Activated naive CD4-positive, alpha-beta T cell treated with anti-CD3 and anti-CD28 coated beads, Interleukin-2, amount 50 U/mL, for 24 hours (primary cell): ENCODE measurements at regions not wholly inside any gene's neighbourhood (a gene's known extent, or its start where the extent isn't known, plus 50 kb on each side); places are given as distances from the start of the nearest gene placed in this dataset.

Experiments
- H3K27ac Mint-ChIP-seq: one replicate; pipeline ENCODE4 v1.8.0; 2021; ENCODE audit warnings: mild to moderate bottlenecking, mixed read lengths
- H3K27me3 Mint-ChIP-seq: one replicate; pipeline ENCODE4 v1.8.0; 2021; ENCODE audit warnings: mixed read lengths
- H3K36me3 Mint-ChIP-seq: one replicate; pipeline ENCODE4 v1.8.0; 2021; ENCODE audit warnings: mixed read lengths
- H3K4me1 Mint-ChIP-seq: one replicate; pipeline ENCODE4 v1.8.0; 2021; ENCODE audit warnings: mixed read lengths
- H3K4me3 Mint-ChIP-seq: one replicate; pipeline ENCODE4 v1.8.0; 2021; ENCODE audit warnings: mild to moderate bottlenecking, mixed read lengths
- H3K9me3 Mint-ChIP-seq: one replicate; pipeline ENCODE4 v1.8.0; 2021; ENCODE audit warnings: mixed read lengths

- no peak overlapping the region for H3K27ac Mint-ChIP-seq
- peaks cover 9% of the 10 kb centered on the region for H3K9me3 Mint-ChIP-seq
- peaks cover 2% of the 10 kb centered on the region for H3K36me3 Mint-ChIP-seq
- H3K4me1 Mint-ChIP-seq, result no peaks in the 10 kb centered on the region
- H3K4me3 Mint-ChIP-seq, result no peak overlapping the region
- H3K27me3 Mint-ChIP-seq, result no peaks in the 10 kb centered on the region
Measured at GRCh38 chr21:14846621-14847020, 218.2 kb downstream of the NRIP1 start.

GRCh38 chr21:14844001-14844400 lies 220.8 kb downstream of the NRIP1 start:
- no peaks in the 10 kb centered on the region for H3K4me1 Mint-ChIP-seq
- H3K36me3 Mint-ChIP-seq, result peaks cover 2% of the 10 kb centered on the region
- H3K4me3 Mint-ChIP-seq, result no peak overlapping the region
- no peaks in the 10 kb centered on the region for H3K27me3 Mint-ChIP-seq
- H3K27ac Mint-ChIP-seq, result no peak overlapping the region
- peaks cover 9% of the 10 kb centered on the region for H3K9me3 Mint-ChIP-seq

GRCh38 chr21:14842601-14843000 lies 222.2 kb downstream of the NRIP1 start:
- peaks cover 9% of the 10 kb centered on the region for H3K9me3 Mint-ChIP-seq
- H3K4me3 Mint-ChIP-seq, result no peak overlapping the region
- H3K36me3 Mint-ChIP-seq, result peaks cover 2% of the 10 kb centered on the region
- H3K27me3 Mint-ChIP-seq, result no peaks in the 10 kb centered on the region
- H3K27ac Mint-ChIP-seq, result no peak overlapping the region
- no peaks in the 10 kb centered on the region for H3K4me1 Mint-ChIP-seq

GRCh38 chr21:14841511-14842472 lies 223.0 kb downstream of the NRIP1 start:
- Mint-ChIP-seq H3K27me3 (no peaks in the 10 kb centered on the region), H3K4me3 (no peak overlapping the region), H3K4me1 (no peaks in the 10 kb centered on the region), H3K9me3 (peaks cover 9% of the 10 kb centered on the region), H3K27ac (no peak overlapping the region), H3K36me3 (peaks cover 2% of the 10 kb centered on the region)

- no peaks in the 10 kb centered on the region for H3K27me3 Mint-ChIP-seq
- no peak overlapping the region for H3K27ac Mint-ChIP-seq
- no peaks in the 10 kb centered on the region for H3K9me3 Mint-ChIP-seq
- no peaks in the 10 kb centered on the region for H3K4me1 Mint-ChIP-seq
- H3K4me3 Mint-ChIP-seq, result no peak overlapping the region
- no peaks in the 10 kb centered on the region for H3K36me3 Mint-ChIP-seq
Measured at GRCh38 chr21:14838400-14838799, 226.4 kb downstream of the NRIP1 start.

GRCh38 chr21:14836950-14837349 lies 227.8 kb downstream of the NRIP1 start:
- no peak overlapping the region for H3K4me3 Mint-ChIP-seq
- no peaks in the 10 kb centered on the region for H3K4me1 Mint-ChIP-seq
- no peaks in the 10 kb centered on the region for H3K36me3 Mint-ChIP-seq
- no peaks in the 10 kb centered on the region for H3K27me3 Mint-ChIP-seq
- H3K9me3 Mint-ChIP-seq, result no peaks in the 10 kb centered on the region
- no peak overlapping the region for H3K27ac Mint-ChIP-seq

GRCh38 chr21:14833666-14834351 lies 231.0 kb downstream of the NRIP1 start:
- no peaks in the 10 kb centered on the region for H3K4me1 Mint-ChIP-seq
- no peak overlapping the region for H3K4me3 Mint-ChIP-seq
- no peaks in the 10 kb centered on the region for H3K9me3 Mint-ChIP-seq
- no peak overlapping the region for H3K27ac Mint-ChIP-seq
- H3K36me3 Mint-ChIP-seq, result no peaks in the 10 kb centered on the region
- no peaks in the 10 kb centered on the region for H3K27me3 Mint-ChIP-seq

GRCh38 chr21:14833241-14833640 lies 231.6 kb downstream of the NRIP1 start:
- Mint-ChIP-seq H3K36me3 (no peaks in the 10 kb centered on the region), H3K27me3 (no peaks in the 10 kb centered on the region), H3K27ac (no peak overlapping the region), H3K9me3 (no peaks in the 10 kb centered on the region), H3K4me1 (no peaks in the 10 kb centered on the region), H3K4me3 (no peak overlapping the region)

- no peaks in the 10 kb centered on the region for H3K36me3 Mint-ChIP-seq
- no peak overlapping the region for H3K27ac Mint-ChIP-seq
- H3K4me1 Mint-ChIP-seq, result peaks cover 10% of the 10 kb centered on the region
- no peaks in the 10 kb centered on the region for H3K27me3 Mint-ChIP-seq
- H3K4me3 Mint-ChIP-seq, result no peak overlapping the region
- no peaks in the 10 kb centered on the region for H3K9me3 Mint-ChIP-seq
Measured at GRCh38 chr21:14830307-14830706, 234.5 kb downstream of the NRIP1 start.

- no peak overlapping the region for H3K27ac Mint-ChIP-seq
- no peak overlapping the region for H3K4me3 Mint-ChIP-seq
- H3K4me1 Mint-ChIP-seq, result peaks cover 10% of the 10 kb centered on the region
- H3K36me3 Mint-ChIP-seq, result no peaks in the 10 kb centered on the region
- H3K9me3 Mint-ChIP-seq, result no peaks in the 10 kb centered on the region
- no peaks in the 10 kb centered on the region for H3K27me3 Mint-ChIP-seq
Measured at GRCh38 chr21:14829685-14830084, 235.1 kb downstream of the NRIP1 start.

- Mint-ChIP-seq H3K4me1 (peaks cover 10% of the 10 kb centered on the region), H3K27me3 (no peaks in the 10 kb centered on the region), H3K4me3 (no peak overlapping the region), H3K27ac (no peak overlapping the region), H3K9me3 (no peaks in the 10 kb centered on the region), H3K36me3 (no peaks in the 10 kb centered on the region)
Measured at GRCh38 chr21:14827468-14827867, 237.3 kb downstream of the NRIP1 start.

- H3K4me1 Mint-ChIP-seq, result peaks cover 10% of the 10 kb centered on the region
- H3K4me3 Mint-ChIP-seq, result no peak overlapping the region
- no peaks in the 10 kb centered on the region for H3K9me3 Mint-ChIP-seq
- no peaks in the 10 kb centered on the region for H3K36me3 Mint-ChIP-seq
- peak overlapping the region; percentile 69 for H3K27ac Mint-ChIP-seq
- H3K27me3 Mint-ChIP-seq, result no peaks in the 10 kb centered on the region
Measured at GRCh38 chr21:14826630-14827029, 238.2 kb downstream of the NRIP1 start.

GRCh38 chr21:14825514-14825974 lies 239.3 kb downstream of the NRIP1 start:
- Mint-ChIP-seq H3K9me3 (no peaks in the 10 kb centered on the region), H3K27ac (peak overlapping the region; percentile 17), H3K27me3 (no peaks in the 10 kb centered on the region), H3K36me3 (no peaks in the 10 kb centered on the region), H3K4me3 (no peak overlapping the region), H3K4me1 (peaks cover 10% of the 10 kb centered on the region)

- Mint-ChIP-seq H3K4me1 (peaks cover 10% of the 10 kb centered on the region), H3K27ac (no peak overlapping the region), H3K9me3 (no peaks in the 10 kb centered on the region), H3K4me3 (no peak overlapping the region), H3K27me3 (no peaks in the 10 kb centered on the region), H3K36me3 (no peaks in the 10 kb centered on the region)
Measured at GRCh38 chr21:14824126-14824525, 240.7 kb downstream of the NRIP1 start.

- Mint-ChIP-seq H3K4me1 (no peaks in the 10 kb centered on the region), H3K9me3 (peaks cover 7% of the 10 kb centered on the region), H3K36me3 (no peaks in the 10 kb centered on the region), H3K27me3 (no peaks in the 10 kb centered on the region), H3K4me3 (no peak overlapping the region), H3K27ac (no peak overlapping the region)
Measured at GRCh38 chr21:14817311-14817710, 247.5 kb downstream of the NRIP1 start.

GRCh38 chr21:14814991-14815390 lies 249.8 kb downstream of the NRIP1 start:
- no peaks in the 10 kb centered on the region for H3K4me1 Mint-ChIP-seq
- H3K27me3 Mint-ChIP-seq, result no peaks in the 10 kb centered on the region
- H3K9me3 Mint-ChIP-seq, result peaks cover 13% of the 10 kb centered on the region
- H3K36me3 Mint-ChIP-seq, result no peaks in the 10 kb centered on the region
- H3K4me3 Mint-ChIP-seq, result no peak overlapping the region
- no peak overlapping the region for H3K27ac Mint-ChIP-seq
